Fibroblast of villous mesenchyme (primary cell): ENCODE measurements at regions not wholly inside any gene's neighbourhood (a gene's known extent, or its start where the extent isn't known, plus 50 kb on each side); places are given as distances from the start of the nearest gene placed in this dataset. TPM values are rescaled to one million over a fixed set of nuclear protein-coding genes. Genes with fewer than 3 reads are reported as not detected.

Experiments used
- DNase-seq: peaks from one replicate; pipeline ENCODE4 v3.0.0-alpha.2; 2010; ENCODE audit warnings: low read depth
- H3K4me3 ChIP-seq: 2 replicates; pipeline ENCODE4 v1.5.1; 2011; ENCODE audit warnings: low read depth, mild to moderate bottlenecking, low read length
- small RNA-seq: library from RNA; depleted of rRNA; stranded (forward); fragments of <200 nt; gene quantifications from one replicate; pipeline ENCODE3, GENCODE V24; 2012
- TF ChIP-seq, protein P1 (sequence below): IDR thresholded peaks from 2 replicates; pipeline ENCODE4 v1.5.1; 2012; ENCODE audit warnings: low read depth, mild to moderate bottlenecking, low read length; ENCODE audit not compliant: insufficient read depth

DNA sequence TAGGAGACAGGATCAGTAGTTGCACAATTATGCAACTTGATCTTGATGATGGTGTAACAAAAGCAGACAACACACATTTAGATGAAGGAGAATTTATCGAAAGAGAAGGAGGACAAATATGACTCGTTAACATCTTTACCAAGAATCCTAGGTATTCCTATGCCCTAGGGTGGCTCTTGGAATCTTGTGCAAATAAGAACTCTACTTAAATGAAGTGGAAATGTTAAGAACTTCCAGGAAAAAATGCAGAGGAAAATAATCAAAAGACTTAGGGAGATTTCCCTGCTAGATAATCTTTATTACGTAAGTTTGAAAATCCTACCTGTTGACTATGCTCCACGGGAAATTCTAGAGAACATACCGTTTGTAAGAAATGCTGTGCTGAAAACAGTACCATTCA lies 485.4 kb downstream of the POM121L12 start:
- no peak overlapping the region for H3K4me3 ChIP-seq
- DNase-seq = no peak
- TF ChIP-seq, protein P1, sequence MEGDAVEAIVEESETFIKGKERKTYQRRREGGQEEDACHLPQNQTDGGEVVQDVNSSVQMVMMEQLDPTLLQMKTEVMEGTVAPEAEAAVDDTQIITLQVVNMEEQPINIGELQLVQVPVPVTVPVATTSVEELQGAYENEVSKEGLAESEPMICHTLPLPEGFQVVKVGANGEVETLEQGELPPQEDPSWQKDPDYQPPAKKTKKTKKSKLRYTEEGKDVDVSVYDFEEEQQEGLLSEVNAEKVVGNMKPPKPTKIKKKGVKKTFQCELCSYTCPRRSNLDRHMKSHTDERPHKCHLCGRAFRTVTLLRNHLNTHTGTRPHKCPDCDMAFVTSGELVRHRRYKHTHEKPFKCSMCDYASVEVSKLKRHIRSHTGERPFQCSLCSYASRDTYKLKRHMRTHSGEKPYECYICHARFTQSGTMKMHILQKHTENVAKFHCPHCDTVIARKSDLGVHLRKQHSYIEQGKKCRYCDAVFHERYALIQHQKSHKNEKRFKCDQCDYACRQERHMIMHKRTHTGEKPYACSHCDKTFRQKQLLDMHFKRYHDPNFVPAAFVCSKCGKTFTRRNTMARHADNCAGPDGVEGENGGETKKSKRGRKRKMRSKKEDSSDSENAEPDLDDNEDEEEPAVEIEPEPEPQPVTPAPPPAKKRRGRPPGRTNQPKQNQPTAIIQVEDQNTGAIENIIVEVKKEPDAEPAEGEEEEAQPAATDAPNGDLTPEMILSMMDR = no peak

- TF ChIP-seq, protein P1 = no peak
- DNase-seq = no peak
- no peak overlapping the region for H3K4me3 ChIP-seq
Observed at GRCh38 chr7:53521638-53522184, 486.3 kb downstream of the POM121L12 start.

DNA sequence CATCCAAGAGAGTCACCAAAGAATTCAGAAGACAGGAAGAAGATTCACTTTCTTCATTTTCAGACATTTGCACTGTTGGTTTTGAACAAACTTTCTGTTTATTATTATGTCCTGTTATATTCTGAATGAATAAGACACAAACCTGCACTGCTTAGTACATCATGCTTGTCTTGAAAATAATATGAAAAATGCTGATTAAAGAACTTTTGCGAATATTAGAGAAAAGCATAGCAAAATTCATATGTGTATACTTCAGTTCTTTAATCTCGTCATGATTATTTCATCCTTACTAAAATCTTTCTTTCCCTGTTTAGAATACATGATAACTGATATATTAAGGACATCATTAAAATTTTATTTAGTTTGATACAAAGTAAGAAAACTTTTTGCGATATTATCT lies 504.1 kb downstream of the POM121L12 start:
- TF ChIP-seq, protein P1 = no peak
- DNase-seq = no peak
- H3K4me3 ChIP-seq = no peak overlapping the region

DNA sequence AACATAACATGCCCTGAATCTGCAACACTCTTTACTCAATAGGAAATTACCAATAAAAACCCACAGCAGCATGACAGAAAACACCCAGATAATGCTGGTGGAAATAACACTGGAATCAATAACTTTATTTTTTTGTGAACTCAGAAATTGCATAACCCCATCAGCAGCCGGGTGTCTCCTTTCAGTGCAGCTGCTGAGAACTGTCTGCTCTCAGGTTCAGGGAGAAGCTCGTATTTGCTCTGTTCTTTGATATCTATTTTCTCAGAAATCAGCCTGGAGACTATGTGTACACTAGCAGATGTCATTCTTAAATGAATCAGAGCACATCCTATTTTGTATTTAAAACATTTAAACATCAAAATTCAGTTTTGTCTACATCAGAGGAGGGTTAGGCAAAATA lies 506.0 kb downstream of the POM121L12 start:
- DNase-seq = no peak
- TF ChIP-seq, protein P1 = no peak
- no peak overlapping the region for H3K4me3 ChIP-seq

- TF ChIP-seq, protein P1 = no peak
- H3K4me3 ChIP-seq = no peak overlapping the region
- DNase-seq = no peak
Observed at GRCh38 chr7:53542157-53542556, 506.7 kb downstream of the POM121L12 start.

Small RNA genes lying in the stretch of these regions (small RNA-seq; reads per million reads assigned to genes)
- gene RN7SKP218 = not detected
- 7.0 reads per million, percentile 86 among the genes with 10 or more reads in this experiment for gene RNU1-14P
